DMS79 (cell line): ENCODE measurements at regions not wholly inside any gene's neighbourhood (a gene's known extent, or its start where the extent isn't known, plus 50 kb on each side); places are given as distances from the start of the nearest gene placed in this dataset.

Source experiments
- DNase-seq: peaks from one replicate; lab custom pipeline; 2025; lab: John Stamatoyannopoulos, UW

DNA sequence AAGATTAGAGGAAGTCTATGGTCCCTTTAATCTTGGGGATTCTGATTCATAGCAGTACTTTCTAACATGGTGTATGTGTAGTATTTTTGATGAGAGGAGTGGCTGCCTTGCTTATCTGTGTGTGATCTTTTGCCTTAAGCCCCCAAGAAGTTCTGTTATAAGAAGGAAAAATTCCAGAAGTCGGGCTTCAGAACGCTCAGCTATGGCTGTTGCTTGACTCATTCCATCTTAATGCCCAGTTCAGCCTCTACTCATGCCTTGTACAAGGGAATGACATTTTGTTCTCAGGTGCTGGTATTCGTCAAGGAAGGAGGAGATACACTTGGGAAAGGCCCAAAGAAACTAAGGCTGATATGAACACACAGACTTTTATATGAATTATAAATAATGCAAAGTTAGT lies 713.0 kb upstream of the MARCKS start:
- no peak for DNase-seq

DNA sequence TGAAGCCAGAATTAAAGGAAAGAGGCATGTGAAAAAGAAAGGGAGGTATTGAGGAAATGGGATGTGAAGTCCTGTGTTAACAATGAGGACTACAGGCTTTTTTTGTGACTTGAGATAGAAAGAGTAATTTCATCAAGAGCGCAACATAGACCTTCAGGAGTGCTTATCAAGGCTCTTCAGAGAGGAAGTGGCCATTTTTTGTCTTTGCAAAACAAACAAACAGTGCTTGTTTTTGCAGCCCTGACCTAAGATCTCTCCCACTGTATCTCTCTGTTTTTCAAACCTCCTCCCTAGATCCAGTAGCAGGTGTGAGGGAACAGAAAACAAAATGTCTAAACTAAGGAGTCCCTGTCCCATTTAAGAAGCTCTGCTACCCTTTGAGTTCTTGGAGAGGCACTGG lies 710.3 kb upstream of the MARCKS start:
- no peak for DNase-seq

DNA sequence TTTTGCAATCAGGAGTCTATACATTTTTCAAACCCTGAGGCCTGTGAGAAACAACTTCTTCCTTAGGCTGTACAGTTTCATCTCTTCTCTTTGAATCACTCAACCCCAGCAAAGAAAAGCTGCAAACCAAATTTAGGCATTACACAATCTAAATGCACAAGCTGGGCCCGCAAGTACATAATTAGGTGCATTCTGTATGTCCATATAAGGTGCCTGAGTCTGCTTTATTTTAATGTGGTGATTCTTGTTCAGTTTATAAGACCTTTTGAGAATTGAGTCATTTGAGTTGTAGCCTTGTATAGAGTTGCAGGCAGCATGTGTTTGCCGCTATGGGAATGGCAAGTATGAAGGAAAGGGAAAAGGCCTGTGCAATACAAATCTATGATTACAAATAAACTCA lies 709.6 kb upstream of the MARCKS start:
- no peak for DNase-seq

DNA sequence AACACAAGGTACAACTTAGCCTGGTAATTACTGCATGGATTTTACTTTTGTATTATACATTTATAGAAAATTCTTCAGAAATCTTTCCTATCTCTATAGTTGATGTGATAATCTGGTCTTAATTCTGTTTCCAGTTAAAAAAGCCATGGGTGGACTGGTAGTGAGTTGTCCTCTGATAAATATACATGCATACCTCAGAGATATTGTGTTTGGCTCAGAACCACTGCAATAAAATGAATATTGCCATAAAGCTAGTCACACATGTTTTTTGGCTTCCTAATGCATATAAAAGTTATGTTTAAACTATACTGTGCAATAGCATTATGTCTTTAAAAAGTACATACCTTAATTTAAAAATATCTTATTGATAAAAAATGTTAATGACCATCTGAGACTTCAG lies 708.6 kb upstream of the MARCKS start:
- DNase-seq: no peak

DNA sequence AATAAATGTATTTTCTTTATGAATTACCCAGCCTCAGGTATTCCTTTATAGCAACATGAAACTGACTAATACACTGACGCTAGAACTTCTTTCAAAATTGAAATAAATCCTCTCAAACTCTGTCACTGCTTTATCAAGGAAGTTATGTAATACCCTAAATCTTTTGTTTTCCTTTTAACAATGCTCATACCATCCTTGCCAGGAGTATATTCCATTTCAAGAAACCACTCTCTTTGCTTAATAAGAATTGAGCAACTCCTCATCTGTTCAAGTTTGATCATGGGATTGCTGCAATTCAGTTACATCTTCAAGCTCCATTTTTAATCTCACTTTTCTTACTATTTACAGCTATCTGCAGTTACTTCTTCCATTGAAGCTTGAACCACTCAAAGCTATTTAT lies 707.6 kb upstream of the MARCKS start:
- no peak for DNase-seq

DNA sequence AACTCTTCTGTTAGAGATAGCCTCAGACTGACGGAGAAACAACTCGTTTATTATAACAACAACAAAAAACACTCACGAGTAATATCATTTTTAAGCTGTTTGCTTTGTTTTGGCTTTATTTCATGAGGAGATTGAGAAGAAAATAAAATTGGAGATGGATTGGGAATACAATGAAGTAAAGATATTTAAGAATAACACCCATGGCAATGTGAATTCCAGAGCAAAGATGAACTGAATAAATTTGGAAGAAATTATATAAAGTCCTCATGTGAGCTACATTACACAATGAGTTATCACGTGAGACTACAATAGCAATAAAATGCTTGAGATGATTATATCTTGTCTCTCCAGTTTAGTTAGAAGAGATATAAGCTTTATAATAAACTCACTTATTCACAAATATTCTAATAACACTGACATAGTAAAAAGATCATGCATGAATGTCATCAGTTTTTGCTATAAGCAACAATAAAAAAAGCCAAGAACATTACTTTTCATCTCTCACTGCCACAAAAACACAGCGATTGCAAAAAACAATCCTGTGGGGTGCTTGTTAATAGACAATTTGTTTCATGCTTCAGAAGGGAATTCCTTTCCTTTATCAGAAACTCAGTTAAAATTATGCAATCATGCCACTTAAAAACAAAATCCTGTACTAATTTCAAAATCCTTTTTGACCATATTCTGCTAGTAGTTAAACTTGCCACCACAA lies 696.7 kb upstream of the MARCKS start:
- DNase-seq: no peak

DNA sequence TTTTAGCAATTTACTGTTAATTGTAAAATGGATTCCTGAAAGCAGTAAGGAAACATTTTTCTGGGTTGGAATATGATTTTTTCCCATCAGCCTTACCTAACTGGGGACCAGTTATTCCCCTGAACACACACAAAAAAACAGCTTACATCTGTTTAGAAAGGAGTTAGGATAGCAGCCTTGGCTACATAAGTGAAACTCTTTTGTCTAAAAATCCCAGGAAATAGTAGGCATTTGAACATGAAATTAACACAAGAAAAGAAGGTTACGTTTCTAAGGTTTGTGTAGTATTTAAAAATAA lies 696.2 kb upstream of the MARCKS start:
- DNase-seq: no peak

DNA sequence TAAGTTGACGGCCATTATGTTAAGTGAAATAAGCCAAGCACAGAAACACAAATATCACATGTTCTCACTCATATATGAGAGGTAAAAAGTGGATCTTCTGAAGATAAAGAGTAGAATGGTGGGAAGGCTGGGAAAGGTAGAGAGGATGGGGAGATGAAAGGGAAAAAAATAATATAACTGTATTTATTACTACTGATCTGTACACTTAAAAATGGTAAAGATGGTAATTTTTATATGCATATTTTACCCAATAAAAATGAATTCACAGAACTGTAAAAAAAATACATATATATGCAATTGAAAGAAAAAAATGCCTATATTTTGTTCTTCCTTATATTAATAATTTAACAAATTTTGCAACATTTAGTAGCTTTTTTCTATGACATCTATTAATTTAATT lies 694.4 kb upstream of the MARCKS start:
- DNase-seq: no peak

DNA sequence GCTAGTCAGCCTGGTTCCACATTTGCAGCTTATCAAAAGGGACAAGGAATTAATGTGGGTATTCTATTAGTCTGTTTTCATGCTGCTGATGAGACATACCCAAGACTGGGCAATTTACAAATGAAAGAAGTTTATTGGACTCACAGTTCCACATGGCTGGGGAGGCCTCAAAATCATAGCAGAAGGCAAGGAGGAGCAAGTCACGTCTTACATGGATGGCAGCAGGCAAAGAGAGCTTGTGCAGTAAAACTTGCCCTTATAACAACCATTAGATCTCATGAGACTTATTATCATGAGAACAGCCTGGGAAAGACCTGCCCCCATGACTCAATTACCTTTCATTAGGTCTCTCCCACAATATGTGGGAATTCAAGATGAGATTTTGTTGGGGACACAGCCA lies 689.1 kb upstream of the MARCKS start:
- DNase-seq: no peak

DNA sequence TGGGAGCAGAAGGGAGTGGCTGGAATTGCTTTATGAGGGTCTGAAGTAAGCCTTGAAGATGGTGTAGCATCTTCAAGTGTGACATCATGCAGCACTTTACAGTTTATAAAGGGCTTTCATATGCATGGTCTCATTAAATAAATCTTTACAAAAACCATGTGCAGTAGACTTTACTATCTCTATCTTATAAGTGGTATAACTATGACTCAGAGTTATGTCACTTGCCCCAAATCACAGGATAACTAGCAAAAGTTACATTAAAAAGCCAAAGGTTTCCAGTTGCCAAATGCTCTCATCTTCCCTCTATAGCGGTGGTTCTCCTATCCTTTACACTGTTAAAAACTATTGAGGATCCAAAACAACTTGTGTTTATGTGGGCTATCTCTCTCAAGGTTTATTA lies 687.7 kb upstream of the MARCKS start:
- DNase-seq: no peak

DNA sequence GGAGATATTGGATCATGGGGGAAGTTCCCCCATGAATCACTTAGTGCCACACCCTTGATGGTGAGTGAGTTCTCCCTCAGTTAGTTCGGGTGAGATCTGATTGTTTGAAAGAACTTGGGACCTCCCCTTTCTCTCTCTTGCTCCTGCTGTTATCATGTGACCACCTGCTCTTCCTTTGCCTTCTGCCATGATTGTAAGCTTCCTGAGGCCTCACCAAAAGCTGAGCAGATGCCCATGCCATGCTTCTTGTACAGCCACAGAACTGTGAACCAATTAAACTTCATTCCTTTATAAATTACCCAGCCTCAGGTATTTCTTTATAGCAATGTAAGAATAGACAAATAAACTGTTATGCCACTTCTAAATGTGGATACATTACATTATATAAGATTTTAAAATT lies 686.7 kb upstream of the MARCKS start:
- DNase-seq: no peak

DNA sequence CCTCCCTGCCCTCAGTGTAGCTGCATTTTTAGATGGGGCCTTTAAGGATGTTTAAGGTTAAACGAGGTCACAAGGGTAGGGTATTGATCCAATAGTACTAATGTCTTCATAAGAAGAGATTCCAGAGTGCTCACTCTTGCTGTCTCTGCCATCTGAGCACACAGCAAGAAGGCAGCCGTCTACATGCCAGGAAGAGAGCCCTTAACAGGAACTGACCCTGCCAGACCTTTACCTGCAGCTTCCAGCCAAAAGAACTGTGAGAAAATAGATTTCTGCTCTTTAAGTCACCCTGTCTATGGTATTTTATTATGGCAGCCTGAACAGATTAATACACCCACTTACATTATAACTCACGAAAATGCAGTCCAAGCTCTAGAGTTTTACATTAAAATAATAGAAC lies 685.3 kb upstream of the MARCKS start:
- no peak for DNase-seq

DNA sequence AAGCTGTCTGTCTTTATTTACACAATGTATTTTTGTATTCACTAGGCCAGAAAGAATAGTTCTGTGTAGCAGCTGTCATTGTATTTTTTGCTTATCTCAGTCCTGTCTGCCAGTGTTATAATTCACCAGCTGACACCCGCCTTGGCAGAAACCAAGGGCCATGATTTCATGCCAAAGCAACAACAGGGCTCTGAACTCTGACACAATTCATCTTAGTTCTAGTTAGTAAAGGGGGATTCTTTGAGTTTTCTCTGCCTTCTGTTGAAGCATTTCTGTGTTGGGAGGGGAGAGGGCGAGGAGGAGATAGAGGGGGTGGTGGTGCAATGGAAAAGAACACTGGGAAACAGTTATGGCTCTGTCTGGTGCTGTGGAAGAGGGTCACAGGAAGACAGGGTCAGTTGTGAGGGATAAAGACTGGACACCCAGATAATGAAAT lies 684.6 kb upstream of the MARCKS start:
- DNase-seq: no peak

DNA sequence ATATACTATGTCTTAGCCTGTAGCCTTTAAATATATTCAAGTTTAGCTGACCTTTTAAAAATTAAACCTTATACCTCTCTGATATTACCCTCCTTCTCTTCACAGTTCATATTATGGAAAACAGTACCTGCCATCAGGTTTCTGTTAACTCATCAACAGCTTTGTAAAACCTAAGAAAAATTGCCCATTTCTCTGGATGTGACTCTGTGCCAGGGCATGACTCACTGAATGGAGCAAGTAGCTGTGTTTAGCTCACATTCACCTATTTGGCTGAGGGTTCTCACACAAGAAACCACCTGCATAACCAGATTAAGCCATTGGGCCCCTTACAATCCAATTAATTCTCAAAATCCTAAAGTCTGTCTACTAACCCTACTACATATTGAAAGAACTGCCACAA lies 678.8 kb upstream of the MARCKS start:
- DNase-seq: no peak

DNA sequence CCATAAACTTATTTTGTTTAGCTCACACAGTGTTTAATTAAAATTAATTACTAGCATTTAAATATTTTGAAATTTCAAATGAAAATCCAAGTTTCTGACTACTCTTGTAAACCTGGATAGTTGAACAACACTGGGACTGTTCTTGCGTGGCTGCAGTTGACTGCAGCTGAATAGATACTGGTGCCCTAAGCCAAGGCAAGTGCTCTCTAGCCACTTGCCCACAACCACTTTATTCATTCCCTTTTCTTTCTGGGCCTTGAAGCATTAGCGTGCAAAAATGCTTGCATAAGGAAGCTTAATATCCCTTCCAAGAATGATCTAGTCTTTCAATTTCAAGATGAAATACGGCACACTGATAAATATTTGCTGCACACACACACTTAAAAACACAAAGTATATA lies 676.0 kb upstream of the MARCKS start:
- peak; percentile 65 for DNase-seq

DNA sequence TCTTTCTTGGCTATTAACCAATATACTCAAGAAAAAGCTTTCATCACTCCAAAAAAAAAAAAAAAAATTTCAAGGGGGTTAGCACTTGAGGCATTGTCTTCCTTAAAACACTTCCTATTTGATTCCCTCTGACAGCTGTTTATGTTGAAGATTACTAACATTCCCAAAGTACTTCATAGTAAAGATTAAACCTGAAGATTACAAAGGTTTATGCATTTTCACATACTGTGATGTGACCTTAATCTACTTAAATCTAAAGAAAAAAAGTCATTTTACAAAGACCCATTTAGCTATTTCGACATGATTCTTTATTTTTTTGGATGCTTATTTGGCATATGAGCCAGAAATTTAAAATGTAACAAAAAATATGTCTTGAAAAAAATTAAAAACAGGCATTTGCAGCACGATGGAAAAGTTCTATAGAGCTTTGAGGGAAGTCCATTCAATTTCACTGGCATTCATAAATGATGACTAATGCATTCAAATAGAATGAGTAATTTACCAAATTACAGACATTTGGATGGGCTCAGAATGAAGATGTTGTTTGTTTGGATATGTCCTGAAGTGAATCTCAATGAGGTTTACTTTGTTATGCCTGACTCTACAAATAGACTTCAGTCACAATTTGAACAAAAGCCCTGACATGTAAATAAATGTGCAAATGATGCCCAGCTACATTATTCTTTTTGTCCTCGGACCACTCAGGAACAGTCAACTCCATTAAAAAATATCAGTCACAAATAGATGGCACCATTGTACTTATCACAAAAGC lies 674.6 kb upstream of the MARCKS start:
- peak; percentile 40 for DNase-seq

DNA sequence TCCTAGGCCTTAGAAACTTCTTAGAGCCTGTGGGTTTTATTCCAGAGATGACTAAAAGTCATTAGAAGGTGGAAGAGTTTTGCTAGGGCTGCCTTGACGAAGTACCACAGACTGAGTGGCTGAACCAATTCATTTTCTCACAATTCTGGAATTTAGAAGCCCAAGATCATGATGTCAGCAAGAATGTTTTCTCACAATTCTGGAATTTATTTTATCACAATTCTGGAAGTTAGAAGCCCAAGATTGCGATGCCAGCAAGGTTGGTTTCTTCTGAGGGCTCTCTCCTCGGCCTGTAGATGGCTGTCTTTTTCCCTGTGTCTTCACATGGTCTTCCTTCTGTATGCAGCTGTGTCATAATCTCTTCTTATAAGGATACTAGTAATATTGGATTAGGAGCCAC lies 672.9 kb upstream of the MARCKS start:
- no peak for DNase-seq

DNA sequence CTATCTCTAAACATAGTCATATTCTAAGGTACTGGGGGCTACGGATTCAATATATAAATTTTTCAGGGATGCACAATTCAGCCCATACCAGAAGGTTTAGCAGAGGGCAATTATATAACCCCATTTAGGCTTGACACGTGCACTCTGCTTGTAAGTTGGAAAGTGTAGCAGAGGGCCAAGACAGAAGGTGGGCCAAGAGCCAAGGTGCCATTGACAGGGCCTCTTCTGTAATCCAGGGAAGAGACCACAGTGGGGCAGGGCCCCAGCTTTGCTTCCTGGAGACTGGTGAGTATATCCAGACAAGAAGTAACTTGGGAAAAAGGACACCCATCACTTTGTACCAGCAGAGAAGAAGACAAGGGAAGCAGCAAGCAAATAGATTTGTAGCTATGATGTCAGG lies 672.4 kb upstream of the MARCKS start:
- no peak for DNase-seq

DNA sequence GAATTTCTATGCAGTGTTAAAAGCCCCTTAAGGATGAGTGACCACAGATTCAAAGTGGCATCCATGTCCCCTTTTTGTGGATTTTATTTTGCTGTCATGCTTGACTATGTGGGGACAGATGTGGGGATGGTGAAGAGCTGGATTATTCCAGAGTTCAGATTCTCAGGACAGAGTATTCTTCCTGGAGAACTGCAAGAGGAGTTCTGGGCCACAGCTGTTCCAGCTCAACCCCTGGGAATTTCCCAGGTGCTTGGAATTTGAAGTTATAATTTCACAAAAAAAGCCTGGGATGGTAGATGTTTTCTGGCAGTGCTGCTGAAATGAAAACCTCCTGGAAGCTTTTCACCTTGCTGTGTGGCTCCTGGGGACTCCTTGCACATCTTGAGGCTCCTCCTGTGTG lies 671.8 kb upstream of the MARCKS start:
- DNase-seq: no peak

DNA sequence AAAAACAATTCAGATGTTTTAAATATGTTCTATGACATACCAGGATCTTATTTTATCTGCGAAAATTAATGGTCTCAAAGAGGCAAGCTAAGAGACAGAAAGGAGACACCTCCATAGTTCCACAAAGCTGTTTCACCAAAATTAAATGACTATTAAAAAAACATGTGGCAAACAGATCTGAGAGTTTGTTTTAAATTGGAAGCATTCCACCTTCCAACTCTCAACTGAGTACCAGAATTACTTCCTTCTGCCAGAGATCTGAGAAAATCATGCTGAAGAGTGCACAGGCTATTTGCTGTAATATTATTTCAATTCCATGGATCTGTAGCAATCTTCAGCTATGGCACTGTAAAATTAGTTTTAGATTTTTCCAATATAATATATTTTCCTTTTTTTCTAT lies 669.5 kb upstream of the MARCKS start:
- no peak for DNase-seq

DNA sequence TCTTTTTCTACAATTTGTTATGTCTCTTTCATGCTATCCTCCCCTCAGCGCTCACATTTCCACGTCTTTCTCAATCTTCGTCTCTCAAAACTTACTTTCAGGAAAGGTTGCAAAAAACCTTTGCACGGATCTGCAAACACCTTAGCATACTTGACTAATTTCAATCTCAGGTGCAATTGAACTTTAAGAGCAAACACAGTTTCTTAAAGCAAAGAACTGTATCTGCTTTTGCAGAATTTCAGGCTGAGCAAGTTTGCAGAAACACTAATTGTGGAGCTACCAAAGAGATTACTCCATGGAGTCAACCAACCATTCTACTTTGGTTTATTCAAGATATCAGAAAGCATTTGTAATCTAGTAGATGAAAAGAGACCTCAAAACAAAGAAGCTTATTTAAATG lies 668.2 kb upstream of the MARCKS start:
- no peak for DNase-seq

DNA sequence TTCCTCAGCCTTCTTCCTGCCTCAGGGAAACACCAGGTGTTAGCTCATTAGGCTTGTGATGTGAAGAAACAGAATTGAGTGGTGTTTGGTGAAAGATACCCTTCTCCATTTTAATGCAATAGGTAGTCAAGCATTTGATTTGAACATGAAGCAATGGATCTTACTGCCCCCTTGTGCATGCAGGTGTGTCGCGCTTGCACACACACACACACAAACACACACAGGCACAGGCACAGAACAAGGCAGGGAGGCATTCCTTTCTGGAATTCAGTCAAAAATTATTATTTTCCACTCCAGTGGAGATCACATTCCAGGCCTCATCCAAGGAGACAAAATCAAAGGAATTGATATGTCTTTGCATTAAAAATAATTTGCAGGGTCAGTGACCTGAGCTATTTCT lies 667.0 kb upstream of the MARCKS start:
- DNase-seq: no peak

DNA sequence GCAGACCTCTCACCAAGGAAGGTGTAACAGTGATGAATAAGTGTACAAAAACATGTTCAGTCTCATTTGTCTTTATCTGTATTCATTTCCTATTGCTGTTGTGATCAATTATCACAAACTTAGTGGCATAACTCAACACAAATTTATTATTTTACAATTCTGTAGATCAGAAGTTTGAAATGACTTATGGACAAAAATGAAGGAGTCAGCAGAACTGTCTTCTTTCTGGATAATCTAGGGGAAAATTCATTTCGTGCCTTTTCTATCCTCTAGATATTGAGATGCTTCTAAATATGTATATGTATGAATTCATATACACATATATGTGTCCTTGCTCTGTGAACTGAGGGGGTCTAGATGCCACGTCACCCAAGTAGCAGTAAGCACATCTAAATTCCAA lies 663.1 kb upstream of the MARCKS start:
- DNase-seq: no peak
